Endothelial cell of umbilical vein (primary cell): ENCODE measurements at regions not wholly inside any gene's neighbourhood (a gene's known extent, or its start where the extent isn't known, plus 50 kb on each side); places are given as distances from the start of the nearest gene placed in this dataset.

Experiments
- BruUV-seq: library from RNA; stranded (reverse); fragments of 400-500 nt; replicated peaks from 2 replicates; lab custom pipeline; 2021; lab: Mats Ljungman, UMichigan
- CTCF ChIA-PET: fragments of 300-600, 350-600 bp; sonication (Branson Sonifier 250); formaldehyde crosslinking; loops from one replicate; lab custom pipeline; 2021; ENCODE audit warnings: antibody characterized with exemption, inconsistent platforms; lab: Charles Lee
- POLR2A ChIA-PET: fragments of 300-600, 350-600 bp; sonication (Branson Sonifier 250); formaldehyde crosslinking; loops from one replicate; lab custom pipeline; 2021; ENCODE audit warnings: antibody characterized with exemption, inconsistent platforms; lab: Charles Lee
- DNase-seq: peaks from one replicate; pipeline ENCODE4 v3.0.0-alpha.2; 2011; ENCODE audit warnings: low read depth, low spot score
- FAIRE-seq: peaks from 2 replicates; lab custom pipeline; 2011; peaks lifted over from hg19 to GRCh38; lab: Jason Lieb, UNC
- H2AFZ ChIP-seq: 2 replicates; pipeline ENCODE4 v1.6.0; 2012; ENCODE audit warnings: low read depth, low read length, control low read depth, inconsistent platforms
- H3K27ac ChIP-seq: 2 replicates; pipeline ENCODE4 v1.5.1; 2011; ENCODE audit warnings: low read depth, mild to moderate bottlenecking, control low read depth, low read length, moderate library complexity; ENCODE audit not compliant: insufficient read depth
- H3K27me3 ChIP-seq, 2 experiments: 2 replicates each; pipeline versions ENCODE4 v1.6.0 to v1.6.1; 2011; ENCODE audit warnings: low read length in 2 of 2, mixed read lengths in 1 of 2; ENCODE audit not compliant: control insufficient read depth in 2 of 2, insufficient read depth in 2 of 2
- H3K36me3 ChIP-seq, 2 experiments: 2 replicates in 1 of 2; 3 replicates in 1 of 2; pipeline ENCODE4 v1.5.1; 2011; ENCODE audit warnings: low read length in 2 of 2, mild to moderate bottlenecking in 1 of 2, moderate library complexity in 1 of 2; ENCODE audit not compliant: control insufficient read depth in 2 of 2, insufficient read depth in 2 of 2; ENCODE audit errors: extremely low read depth in 1 of 2
- H3K4me1 ChIP-seq: 3 replicates; pipeline ENCODE4 v1.5.1; 2011; ENCODE audit warnings: mild to moderate bottlenecking, low read length; ENCODE audit not compliant: control insufficient read depth, insufficient read depth; ENCODE audit errors: extremely low read depth
- H3K4me2 ChIP-seq: 2 replicates; pipeline ENCODE4 v1.6.1; 2011; ENCODE audit warnings: low read length, control low read depth, mixed read lengths; ENCODE audit not compliant: insufficient read depth
- H3K4me3 ChIP-seq, 3 experiments: fragments of 200-600 bp in 1 of 3; sonication (generic), shearing (Covaris generic) in 1 of 3; replicated peaks in 1 of 3; 2 replicates each; pipeline ENCODE4 v1.5.1; 2011 to 2016; ENCODE audit warnings: control low read depth in 3 of 3, low read length in 3 of 3, mild to moderate bottlenecking in 2 of 3, inconsistent platforms in 1 of 3, low read depth in 1 of 3, moderate library complexity in 1 of 3; ENCODE audit not compliant: insufficient read depth in 1 of 3
- H3K79me2 ChIP-seq: 2 replicates; pipeline ENCODE4 v1.6.0; 2012; ENCODE audit warnings: low read length, inconsistent platforms; ENCODE audit not compliant: control insufficient read depth, insufficient read depth
- H3K9ac ChIP-seq: replicated peaks from 2 replicates; pipeline ENCODE3; 2011; ENCODE audit warnings: low read length, control low read depth; ENCODE audit not compliant: insufficient read depth; ENCODE audit errors: extremely low read depth
- H3K9me1 ChIP-seq: replicated peaks from 3 replicates; pipeline ENCODE4 v1.6.0; 2011; ENCODE audit warnings: mild to moderate bottlenecking, low read length; ENCODE audit not compliant: control insufficient read depth, insufficient read depth; ENCODE audit errors: extremely low read depth
- H3K9me3 ChIP-seq: replicated peaks from 2 replicates; pipeline ENCODE4 v1.5.1; 2012; ENCODE audit warnings: low read length, inconsistent platforms; ENCODE audit not compliant: control insufficient read depth, insufficient read depth
- H4K20me1 ChIP-seq: replicated peaks from 2 replicates; pipeline ENCODE3; 2011; ENCODE audit warnings: mild to moderate bottlenecking, low read length; ENCODE audit not compliant: control insufficient read depth, insufficient read depth; ENCODE audit errors: extremely low read depth
- FOS ChIP-seq: IDR thresholded peaks from 2 replicates; pipeline ENCODE4 v1.6.1; 2011; ENCODE audit warnings: mild to moderate bottlenecking, low read length, moderate library complexity, borderline replicate concordance; ENCODE audit not compliant: insufficient read depth
- GATA2 ChIP-seq: IDR thresholded peaks from 2 replicates; pipeline ENCODE4 v1.7.0; 2011; ENCODE audit warnings: low read depth, mild to moderate bottlenecking, moderate library complexity, mixed read lengths, low read length; ENCODE audit not compliant: insufficient read length, insufficient read depth
- JUN ChIP-seq: IDR thresholded peaks from 2 replicates; pipeline ENCODE4 v1.6.1; 2011; ENCODE audit warnings: borderline replicate concordance, low read depth; ENCODE audit not compliant: insufficient read length, insufficient read depth
- MAX ChIP-seq: IDR thresholded peaks from 2 replicates; pipeline ENCODE4 v1.6.1; 2011; ENCODE audit not compliant: insufficient read depth, insufficient read length
- POLR2A ChIP-seq: IDR thresholded peaks from 2 replicates; pipeline ENCODE4 v1.6.1; 2012; ENCODE audit warnings: low read depth, mild to moderate bottlenecking, control low read depth, low read length
- POLR2AphosphoS5 ChIP-seq: IDR thresholded peaks from 2 replicates; pipeline ENCODE4 v1.6.1; 2012; ENCODE audit warnings: low read depth, mild to moderate bottlenecking, control low read depth, low read length, moderate library complexity; ENCODE audit not compliant: insufficient read depth
- dilution Hi-C: fragments of 300-500 bp; cut with MboI; formaldehyde crosslinking; loops from one replicate; pipeline ENCODE4 v1.15.0; 2019; ENCODE audit warnings: low sequenced_read_pairs; ENCODE audit not compliant: extremely low pct_ligation_motif_present
- intact Hi-C: fragments of 100-400 bp; cut with micrococcal nuclease; formaldehyde crosslinking; loops from one replicate; pipeline ENCODE4 v1.10.0; 2022

GRCh38 chr12:124422570-124423523 lies 128.0 kb downstream of the RFLNA start:
- Histone ChIP-seq H3K9me3 (no peaks in the 10 kb centered on the region), H3K36me3 (peaks cover 2 to 19% of the 10 kb centered on the region in 2 experiments), H3K4me3 (no peak overlapping the region), H4K20me1 (no peaks in the 10 kb centered on the region), H3K27ac (peak overlapping the region; percentile 98), H2AFZ (peak overlapping the region; percentile 23), H3K9me1 (no peaks in the 10 kb centered on the region), H3K9ac (peak overlapping the region; percentile 88), H3K4me2 (peak overlapping the region; percentile 40), H3K4me1 (peaks cover 28% of the 10 kb centered on the region), H3K27me3 (no peaks in the 10 kb centered on the region), H3K79me2 (no peaks in the 10 kb centered on the region)
- TF ChIP-seq MAX (peak; percentile 9), FOS (peak; percentile 52), JUN (no peak), GATA2 (no peak), POLR2AphosphoS5 (peak; percentile 55), POLR2A (peak; percentile 40)
- dilution Hi-C loops (no loop called here), intact Hi-C loops (loop anchor here (1.0 to 2.0 kb wide), 6 partner anchors 18 to 344 kb away; no protein-coding TSS in a partner anchor)
- ChIA-PET CTCF (interaction anchor here (0.8 to 1.2 kb wide), 3 partner anchors 34 to 90 kb away, joined by 3 to 9 read pairs (median 3); no protein-coding TSS in a partner anchor), POLR2A (interaction anchor here (0.9 kb wide), 1 partner anchor 34 kb away, joined by 8 read pairs; no protein-coding TSS in a partner anchor)
- FAIRE-seq (peak; percentile 94), DNase-seq (peak; percentile 90)
- no TSS peak for BruUV-seq
